LNCaP clone FGC (cell line): ENCODE measurements at regions not wholly inside any gene's neighbourhood (a gene's known extent, or its start where the extent isn't known, plus 50 kb on each side); places are given as distances from the start of the nearest gene placed in this dataset.
"Not testable (repeated sequence)": the region's sequence is repeated elsewhere in the genome, so short reads cannot be mapped to it uniquely, and the experiment has no call there.

Experiments
- DNase-seq: peaks from one replicate; pipeline ENCODE4 v3.0.0-alpha.2; 2011; ENCODE audit warnings: low read depth
- H3K4me3 ChIP-seq: 2 replicates; pipeline ENCODE4 v1.5.1; 2011; ENCODE audit warnings: mild to moderate bottlenecking, low read depth, low read length, control low read depth
- TF ChIP-seq, protein P1 (sequence below): IDR thresholded peaks from 2 replicates; pipeline ENCODE4 v1.5.1; 2012; ENCODE audit warnings: mild to moderate bottlenecking; ENCODE audit not compliant: control insufficient read depth, insufficient read depth; ENCODE audit errors: extremely low read depth

DNA sequence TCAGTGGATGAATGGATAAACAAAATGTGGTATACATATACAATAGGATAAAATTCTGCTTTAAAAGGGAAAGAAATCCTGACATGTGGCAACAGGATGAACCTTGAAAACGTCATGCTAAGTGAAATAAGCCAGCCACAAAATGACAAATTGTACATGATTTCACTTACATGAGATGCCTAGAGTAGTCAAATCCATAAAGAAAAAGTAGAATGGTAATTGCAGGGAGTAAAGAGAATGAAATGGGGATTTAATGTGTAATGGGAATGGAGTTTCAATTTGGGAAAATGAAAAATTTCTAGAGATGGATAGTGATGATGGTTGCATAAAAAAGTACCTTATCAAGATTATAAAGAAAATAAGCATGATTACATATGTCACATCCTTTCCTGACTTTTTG is 1489.2 kb upstream of the C9orf72 start:
- no peak for DNase-seq
- TF ChIP-seq, protein P1, sequence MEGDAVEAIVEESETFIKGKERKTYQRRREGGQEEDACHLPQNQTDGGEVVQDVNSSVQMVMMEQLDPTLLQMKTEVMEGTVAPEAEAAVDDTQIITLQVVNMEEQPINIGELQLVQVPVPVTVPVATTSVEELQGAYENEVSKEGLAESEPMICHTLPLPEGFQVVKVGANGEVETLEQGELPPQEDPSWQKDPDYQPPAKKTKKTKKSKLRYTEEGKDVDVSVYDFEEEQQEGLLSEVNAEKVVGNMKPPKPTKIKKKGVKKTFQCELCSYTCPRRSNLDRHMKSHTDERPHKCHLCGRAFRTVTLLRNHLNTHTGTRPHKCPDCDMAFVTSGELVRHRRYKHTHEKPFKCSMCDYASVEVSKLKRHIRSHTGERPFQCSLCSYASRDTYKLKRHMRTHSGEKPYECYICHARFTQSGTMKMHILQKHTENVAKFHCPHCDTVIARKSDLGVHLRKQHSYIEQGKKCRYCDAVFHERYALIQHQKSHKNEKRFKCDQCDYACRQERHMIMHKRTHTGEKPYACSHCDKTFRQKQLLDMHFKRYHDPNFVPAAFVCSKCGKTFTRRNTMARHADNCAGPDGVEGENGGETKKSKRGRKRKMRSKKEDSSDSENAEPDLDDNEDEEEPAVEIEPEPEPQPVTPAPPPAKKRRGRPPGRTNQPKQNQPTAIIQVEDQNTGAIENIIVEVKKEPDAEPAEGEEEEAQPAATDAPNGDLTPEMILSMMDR = no peak
- H3K4me3 ChIP-seq = no peak overlapping the region

DNA sequence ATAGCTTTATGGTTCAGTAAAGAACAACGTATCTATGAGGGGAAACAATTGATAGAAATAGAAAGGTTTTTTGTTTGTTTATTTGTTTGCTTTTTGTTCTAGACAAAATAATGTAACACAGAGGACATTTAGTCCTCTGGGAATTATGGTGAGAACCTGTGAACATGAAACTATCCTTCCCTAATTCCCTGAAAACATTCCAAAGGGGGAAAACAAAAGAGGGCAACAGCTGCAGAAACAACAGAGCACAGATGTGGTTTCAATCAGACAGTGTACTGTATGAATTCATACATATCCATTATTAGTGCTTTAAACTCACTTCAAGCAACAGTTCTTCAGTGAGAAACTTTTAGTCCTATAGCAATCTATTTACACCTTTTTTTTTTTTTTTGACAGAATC is 1489.8 kb upstream of the C9orf72 start:
- DNase-seq = no peak
- no peak overlapping the region for H3K4me3 ChIP-seq
- TF ChIP-seq, protein P1 = no peak

DNA sequence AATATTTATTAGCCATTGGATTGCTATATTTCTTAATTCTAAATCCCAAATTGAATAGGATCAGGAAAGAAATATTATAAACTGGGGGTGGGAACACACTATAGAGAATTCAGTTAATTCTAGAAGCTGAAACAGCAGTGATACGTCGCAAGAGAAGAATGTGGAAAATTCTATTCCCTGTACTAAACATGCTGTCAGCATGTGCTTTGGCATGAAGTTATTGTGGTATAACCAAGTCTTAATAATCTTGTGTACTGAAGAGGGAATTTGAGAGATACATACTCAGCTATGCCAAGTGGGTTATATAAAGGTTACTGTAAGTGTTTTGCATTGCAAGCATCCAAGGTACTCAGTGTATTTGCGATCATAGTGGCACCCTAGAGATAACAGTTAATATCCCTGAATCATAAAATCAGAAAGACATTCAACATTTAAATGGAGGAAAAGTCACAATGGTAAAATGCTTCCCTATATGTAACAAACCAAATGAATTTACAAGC is 1492.9 kb upstream of the C9orf72 start:
- no peak for DNase-seq
- TF ChIP-seq, protein P1 = no peak
- no peak overlapping the region for H3K4me3 ChIP-seq

DNA sequence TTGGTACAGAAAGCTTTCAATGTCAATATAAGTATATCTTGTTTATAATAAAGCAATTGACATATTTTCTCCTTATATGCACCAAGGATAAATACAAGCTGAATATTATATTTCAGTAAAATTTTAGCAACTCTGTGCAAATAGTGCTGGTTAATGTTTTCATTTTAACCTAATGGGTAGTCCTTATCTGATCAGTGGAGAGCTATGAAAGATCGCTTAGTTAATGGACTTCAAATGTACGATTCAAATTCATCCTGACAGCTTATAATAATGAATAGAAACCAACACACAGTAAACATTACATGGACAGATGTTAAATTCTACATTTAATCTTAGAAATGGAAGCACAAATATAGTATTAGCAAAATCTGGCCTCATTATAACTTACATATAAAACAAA is 1495.2 kb upstream of the C9orf72 start:
- H3K4me3 ChIP-seq = no peak overlapping the region
- TF ChIP-seq, protein P1 = no peak
- DNase-seq = no peak

DNA sequence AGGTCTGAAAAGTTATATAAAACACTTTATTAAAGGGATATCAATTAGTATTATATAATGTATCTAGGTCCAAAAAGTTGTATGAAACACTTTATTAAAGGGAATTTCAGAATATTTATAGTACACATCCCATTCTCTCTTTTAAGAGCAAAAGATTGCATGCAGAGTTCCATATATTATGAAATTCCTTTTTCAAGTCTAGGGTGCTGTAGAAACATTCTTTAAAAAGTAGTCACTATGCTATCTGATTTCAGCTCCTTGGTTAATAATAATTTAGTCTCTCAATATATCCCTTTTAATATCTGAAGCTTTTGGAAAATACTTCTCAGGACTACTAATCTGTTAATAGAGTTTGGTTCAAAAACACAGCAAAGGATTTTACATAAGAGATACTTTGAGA is 1496.1 kb upstream of the C9orf72 start:
- TF ChIP-seq, protein P1 = no peak
- no peak for DNase-seq
- H3K4me3 ChIP-seq = no peak overlapping the region

DNA sequence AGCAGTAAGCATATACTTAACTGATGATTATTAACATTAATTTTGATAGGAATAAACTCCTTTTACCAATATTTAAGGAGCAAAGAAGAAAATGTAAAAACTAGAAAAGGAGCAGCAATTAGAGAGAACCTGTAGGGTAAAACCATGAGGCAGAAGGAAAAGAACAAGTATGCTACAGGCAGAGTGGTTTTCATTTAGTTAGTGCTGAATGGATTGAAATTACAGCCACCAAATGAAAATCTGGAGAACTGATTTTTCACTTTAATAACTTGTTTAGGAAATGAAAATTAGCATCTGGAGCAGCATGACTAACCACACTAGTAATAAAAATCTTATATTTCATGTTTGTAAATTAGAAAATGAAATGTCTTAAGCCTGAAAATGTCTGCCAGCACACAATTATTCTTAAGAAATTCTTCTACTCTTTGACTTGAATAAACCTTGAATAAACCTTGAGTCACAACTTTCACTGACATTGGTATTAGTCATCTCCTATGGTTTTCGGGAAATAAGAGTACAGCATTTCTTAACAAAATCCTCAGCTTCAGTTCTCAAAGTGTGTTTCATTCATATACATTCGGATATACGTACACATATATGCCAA is 1504.9 kb upstream of the C9orf72 start:
- TF ChIP-seq, protein P1 = no peak
- DNase-seq = no peak
- no peak overlapping the region for H3K4me3 ChIP-seq

DNA sequence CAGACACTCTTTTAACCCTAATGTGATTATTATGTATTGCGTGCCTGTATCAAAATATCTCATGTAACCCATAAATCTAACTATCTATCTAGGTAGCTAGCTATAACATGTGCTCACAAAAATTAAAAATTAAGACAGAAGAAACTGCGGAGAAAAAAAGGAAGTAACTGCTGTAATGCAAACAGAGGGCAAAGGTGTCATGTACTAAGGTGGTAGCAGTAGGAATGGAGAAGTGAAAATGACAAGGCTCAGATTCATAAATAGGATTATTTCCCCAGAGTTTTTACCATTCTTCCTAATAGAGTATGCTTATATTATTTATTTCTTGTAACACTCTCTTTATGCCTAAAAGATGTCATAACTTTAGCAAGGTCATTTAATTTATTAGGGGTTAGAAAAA is 1527.5 kb upstream of the C9orf72 start:
- TF ChIP-seq, protein P1 = no peak
- no peak overlapping the region for H3K4me3 ChIP-seq
- DNase-seq = no peak

DNA sequence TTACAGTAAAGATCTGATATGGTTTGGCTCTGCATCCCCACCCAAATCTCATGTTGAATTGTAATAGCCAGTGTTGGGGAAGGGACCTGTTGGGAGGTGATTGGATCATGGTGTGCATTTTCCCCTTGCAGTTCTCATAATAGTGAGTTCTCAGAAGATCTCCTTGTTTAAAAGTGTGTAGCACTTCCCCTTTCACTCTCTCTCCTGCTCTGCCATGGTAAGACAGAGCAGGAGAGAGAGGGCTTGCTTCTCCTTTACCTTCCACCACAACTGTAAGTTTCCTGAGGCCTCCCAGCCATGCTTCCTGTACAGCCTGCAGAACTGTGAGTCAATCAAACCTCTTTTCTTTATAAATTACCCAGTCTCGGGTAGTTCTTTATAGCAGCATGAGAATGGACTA is 1530.9 kb upstream of the C9orf72 start:
- H3K4me3 ChIP-seq, DNase-seq: not testable (repeated sequence)
